GM12864 (cell line): ENCODE measurements at regions not wholly inside any gene's neighbourhood (a gene's known extent, or its start where the extent isn't known, plus 50 kb on each side); places are given as distances from the start of the nearest gene placed in this dataset.
"Not testable (repeated sequence)": the region's sequence is repeated elsewhere in the genome, so short reads cannot be mapped to it uniquely, and the experiment has no call there.

ENCODE experiments used
- DNase-seq: peaks from one replicate; pipeline ENCODE4 v3.0.0-alpha.2; 2011; ENCODE audit warnings: low read depth
- H3K4me3 ChIP-seq: 2 replicates; pipeline ENCODE4 v1.5.1; 2011; ENCODE audit warnings: mild to moderate bottlenecking, low read depth, low read length, control low read depth
- CTCF ChIP-seq: IDR thresholded peaks from 2 replicates; pipeline ENCODE4 v1.5.1; 2011; ENCODE audit warnings: low read depth, mild to moderate bottlenecking, moderate library complexity, low read length, control low read depth, inconsistent platforms; ENCODE audit errors: missing control alignments

GRCh38 chr3:80618295-80619256 is 850.8 kb upstream of the ROBO1 start:
- no peak for TF ChIP-seq CTCF

GRCh38 chr3:80612366-80612765 is 844.6 kb upstream of the ROBO1 start:
- no peak for TF ChIP-seq CTCF
- DNase-seq, result no peak
- H3K4me3 ChIP-seq, result no peak overlapping the region

More at GRCh38 chr3:80618295-80619256, 850.8 kb upstream of the ROBO1 start:
- DNase-seq, result no peak
- H3K4me3 ChIP-seq, result no peak overlapping the region

- DNase-seq, H3K4me3 ChIP-seq: not testable (repeated sequence)
Measured at GRCh38 chr3:80608072-80608471, 840.3 kb upstream of the ROBO1 start.

- no peak overlapping the region for H3K4me3 ChIP-seq
- no peak for DNase-seq
- TF ChIP-seq CTCF, result no peak
Measured at GRCh38 chr3:80606073-80606472, 838.3 kb upstream of the ROBO1 start.

GRCh38 chr3:80601479-80601878 is 833.7 kb upstream of the ROBO1 start:
- TF ChIP-seq CTCF, result no peak
- DNase-seq, result no peak
- H3K4me3 ChIP-seq, result no peak overlapping the region

- no peak for TF ChIP-seq CTCF
- H3K4me3 ChIP-seq, result no peak overlapping the region
- DNase-seq, result no peak
Measured at GRCh38 chr3:80592792-80593191, 825.0 kb upstream of the ROBO1 start.

GRCh38 chr3:80586338-80586737 is 818.5 kb upstream of the ROBO1 start:
- no peak for DNase-seq
- TF ChIP-seq CTCF, result no peak
- H3K4me3 ChIP-seq, result no peak overlapping the region
